NCI-H345 treated with DMSO at 0.1 percent for 48 hours (cell line): ENCODE measurements at regions not wholly inside any gene's neighbourhood (a gene's known extent, or its start where the extent isn't known, plus 50 kb on each side); places are given as distances from the start of the nearest gene placed in this dataset.
"Not testable (repeated sequence)": the region's sequence is repeated elsewhere in the genome, so short reads cannot be mapped to it uniquely, and the experiment has no call there.

Experiments used
- DNase-seq: peaks from one replicate; lab custom pipeline; 2025; ENCODE audit not compliant: unreplicated experiment; lab: John Stamatoyannopoulos, UW

DNA sequence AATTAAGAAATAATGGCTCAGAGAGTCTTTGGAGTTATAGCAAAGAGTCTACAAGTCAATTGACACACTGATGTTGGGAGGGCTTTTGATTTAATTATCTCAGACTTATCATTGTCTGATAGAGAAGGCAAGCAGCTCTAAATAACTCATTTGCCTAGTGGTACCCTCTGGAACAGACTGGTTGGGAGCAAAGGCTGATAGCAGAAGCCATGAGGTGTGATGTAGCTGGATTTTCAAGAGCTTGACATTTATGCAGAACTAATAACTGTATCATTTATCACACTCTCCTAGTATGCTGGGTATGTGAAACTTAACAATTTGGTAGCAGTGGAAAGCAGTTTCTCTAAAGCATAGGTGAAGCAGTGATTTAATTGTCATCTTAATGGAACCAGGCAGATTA is 380.6 kb downstream of the TENT5A start:
- no peak for DNase-seq

DNA sequence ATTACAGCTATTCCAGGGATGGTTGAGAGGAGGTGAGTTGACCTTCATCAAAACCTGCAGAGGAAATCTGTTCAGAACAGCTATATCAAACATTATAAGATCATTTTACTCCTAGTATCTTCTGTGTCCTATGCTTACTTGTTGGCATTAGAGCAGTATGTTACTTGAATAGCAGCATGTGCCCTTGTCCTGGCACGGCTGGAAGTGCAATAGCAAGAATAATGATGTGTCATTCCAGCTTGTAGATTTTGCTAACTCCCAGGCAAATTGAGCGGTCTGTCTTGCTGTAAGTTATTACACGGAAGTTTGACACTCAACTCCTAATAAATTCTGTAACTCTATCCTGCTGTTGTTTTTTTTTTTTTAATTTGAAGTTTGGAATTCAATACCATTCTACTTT is 385.5 kb downstream of the TENT5A start:
- DNase-seq, result no peak

DNA sequence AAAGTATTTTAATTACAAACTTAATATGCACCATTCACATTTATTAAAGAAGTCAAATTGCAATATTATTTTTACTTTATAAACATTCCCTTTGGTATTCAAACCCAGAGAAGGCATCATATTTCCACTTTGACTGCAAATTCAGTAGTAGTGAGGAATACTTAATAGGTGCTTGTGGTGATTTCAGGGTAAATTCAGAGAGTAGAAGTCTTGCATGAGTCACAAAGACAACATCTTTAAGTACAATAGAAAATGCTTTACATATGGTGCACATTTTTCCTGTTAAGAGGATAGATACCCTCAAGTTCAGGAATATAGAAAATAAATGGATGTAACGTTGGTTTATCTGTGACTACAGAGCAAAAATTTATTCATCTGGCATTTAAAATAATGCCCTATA is 390.2 kb downstream of the TENT5A start:
- no peak for DNase-seq

DNA sequence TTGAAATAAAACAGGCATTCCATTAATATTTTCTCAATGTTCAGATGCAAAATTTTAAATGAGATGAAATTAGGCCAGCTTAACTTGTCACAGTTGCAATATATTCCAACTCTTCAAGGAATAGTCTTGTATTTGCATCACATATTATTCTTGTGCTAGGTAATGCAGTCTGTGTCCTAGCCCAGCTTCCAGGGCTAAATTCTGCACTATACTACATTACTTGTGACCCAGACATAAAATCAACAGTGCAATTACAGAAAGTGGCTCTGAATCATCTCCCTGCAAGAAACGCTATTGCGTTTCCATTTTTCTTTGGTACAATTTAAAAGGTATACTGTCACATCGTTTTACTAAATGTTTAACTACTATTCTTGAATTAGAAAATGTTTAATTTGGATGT is 399.2 kb downstream of the TENT5A start:
- no peak for DNase-seq

DNA sequence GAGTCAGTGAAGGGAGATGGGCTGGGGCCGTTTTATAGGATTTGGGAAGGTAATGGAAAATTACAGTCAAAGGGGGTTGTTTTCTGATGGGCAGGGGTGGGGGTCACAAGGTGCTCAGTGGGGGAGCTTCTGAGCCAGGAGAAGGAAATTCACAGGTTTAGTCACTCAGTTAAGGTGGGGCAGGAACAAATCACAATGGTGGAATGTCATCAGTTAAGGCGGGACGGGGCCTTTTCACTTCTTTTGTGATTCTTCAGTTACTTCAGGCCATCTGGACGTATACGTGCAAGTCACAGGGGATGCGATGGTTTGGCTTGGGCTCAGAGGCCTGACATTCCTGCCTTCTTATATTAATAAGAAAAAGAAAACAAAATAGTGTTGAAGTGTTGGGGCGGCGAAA is 408.5 kb downstream of the TENT5A start:
- not testable (repeated sequence) for DNase-seq

DNA sequence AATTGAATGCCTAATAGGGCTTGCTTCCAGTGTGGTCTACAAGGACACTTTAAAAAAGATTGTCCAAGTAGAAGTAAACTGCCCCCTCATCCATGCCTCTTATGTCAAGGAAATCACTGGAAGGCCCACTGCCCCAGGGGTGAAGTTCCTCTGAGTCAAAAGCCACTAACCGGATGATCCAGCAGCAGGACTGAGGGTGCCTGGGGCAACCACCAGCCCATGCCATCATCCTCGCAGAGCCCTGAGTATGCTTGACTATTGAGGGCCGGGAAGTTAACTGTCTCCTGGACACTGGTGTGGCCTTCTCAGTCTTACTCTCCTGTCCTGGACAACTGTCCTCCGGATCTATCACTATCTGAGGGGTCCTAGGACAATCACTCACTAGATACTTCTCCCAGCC is 411.5 kb downstream of the TENT5A start:
- DNase-seq, result no peak

DNA sequence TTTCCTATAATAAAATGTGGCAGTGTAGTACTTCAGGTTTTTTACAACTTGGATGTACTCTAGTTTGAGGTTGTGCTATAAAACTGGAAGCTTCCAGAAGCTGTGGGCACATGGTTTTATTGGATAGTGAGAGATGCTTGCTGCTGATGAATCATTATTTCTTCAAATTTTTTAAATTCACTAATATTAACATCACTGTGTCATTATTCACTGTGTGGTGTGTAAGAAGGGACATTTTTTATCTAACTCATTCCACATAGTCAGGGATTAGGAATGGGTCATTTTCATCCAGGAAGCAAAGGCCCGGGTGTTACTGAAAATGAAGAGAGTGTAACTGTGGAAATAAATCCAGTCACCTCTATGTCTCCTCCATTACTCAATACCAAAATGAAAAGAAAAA is 421.0 kb downstream of the TENT5A start:
- DNase-seq, result no peak

DNA sequence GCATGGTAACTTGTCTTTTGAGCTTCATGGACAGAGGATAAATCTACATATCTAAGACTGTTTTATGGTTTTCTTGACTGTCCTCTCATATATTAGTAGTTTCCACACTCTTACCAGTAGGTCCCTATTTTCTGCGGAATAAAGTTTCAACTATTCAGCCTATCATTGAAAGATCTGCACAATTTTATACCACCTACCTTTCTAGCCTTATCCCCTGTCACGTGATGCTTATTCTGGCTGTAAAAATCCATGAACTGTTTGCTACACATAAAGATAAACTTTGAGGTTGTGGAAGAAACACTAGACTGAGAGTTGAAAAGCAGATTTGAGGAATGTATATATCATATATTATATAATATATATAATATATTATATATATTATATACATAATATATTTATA is 423.8 kb downstream of the TENT5A start:
- DNase-seq, result no peak

DNA sequence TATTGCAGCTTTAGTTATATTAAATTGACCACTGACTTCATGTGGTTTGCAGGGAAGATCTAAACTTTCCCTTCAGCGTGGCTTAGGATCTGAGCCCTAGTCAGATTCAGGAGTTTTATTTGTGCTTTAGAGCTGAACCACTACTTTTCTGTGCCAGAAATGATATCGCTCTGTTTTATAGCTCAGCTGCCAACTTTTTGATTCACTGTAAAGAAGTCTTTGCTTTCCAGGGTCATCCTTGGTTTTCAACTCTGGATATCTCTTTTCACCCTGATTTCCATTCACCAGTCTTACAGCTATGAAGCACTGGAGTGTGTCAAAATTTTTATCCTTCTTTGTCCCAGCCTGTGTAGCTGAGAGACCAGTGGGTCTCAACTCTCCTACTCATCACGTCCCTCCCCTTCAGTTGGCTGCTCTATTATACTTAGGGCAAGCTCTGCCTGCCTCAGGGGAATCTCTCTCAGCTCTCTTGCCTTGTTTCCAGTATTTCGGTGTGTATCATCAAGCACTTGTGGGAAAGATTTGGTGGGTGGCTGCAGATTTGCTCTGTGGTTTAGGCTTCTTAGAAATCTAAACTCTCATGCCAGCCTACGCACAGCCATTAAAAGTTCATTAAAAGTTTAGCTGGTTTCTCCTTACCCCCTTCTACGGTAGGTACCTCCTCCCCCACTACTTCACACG is 425.5 kb downstream of the TENT5A start:
- DNase-seq, result no peak

DNA sequence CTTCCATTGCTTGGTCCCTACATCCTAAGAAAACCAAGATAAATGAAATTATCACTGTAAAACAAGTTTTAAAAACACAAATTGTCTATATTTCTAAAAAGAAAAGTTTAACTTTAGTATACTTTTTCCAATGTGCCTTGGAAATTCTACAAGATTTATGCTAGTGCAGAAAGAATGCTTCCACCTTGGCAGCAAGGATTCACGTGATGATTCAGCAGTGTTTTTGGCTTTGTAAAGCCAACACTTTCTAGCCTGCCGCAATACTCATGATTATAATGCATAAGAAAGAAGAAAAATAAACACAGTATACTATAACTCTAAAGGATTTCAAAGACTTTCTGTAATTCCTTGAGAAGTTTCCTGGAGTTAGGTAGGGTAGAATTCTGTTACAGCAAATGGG is 442.7 kb downstream of the TENT5A start:
- no peak for DNase-seq

DNA sequence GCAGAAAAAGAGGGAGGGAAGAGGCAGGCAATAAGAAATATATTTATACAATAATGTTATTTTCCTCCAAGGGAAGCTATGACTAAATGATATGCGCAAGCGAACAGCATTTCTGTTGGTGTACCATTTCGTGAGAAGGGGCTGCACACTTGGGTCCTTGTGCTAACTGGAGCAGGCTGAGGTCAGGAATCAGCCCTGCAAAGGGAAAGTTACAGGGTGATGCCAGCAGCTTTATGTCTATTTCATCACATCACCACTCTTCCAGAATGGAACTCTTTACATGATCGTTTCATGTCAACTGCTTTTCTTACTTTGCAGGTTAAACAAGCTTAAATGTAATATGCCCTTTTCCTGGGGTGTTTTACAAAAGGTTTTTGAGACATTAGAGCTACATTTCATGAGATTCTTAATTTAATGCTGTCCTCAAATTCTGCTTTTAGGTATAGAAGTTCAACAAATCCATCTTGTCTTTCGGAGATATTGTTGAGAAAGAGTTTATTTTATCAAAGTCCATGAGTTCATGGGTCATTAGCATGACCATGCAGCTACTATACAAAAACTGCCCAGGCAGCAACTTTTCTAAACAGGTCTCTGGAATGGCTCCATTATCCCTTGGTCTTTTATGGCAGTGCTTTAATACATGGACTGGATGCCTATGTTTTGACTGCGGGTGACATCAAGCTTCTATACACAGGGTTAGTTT is 443.8 kb downstream of the TENT5A start:
- no peak for DNase-seq

DNA sequence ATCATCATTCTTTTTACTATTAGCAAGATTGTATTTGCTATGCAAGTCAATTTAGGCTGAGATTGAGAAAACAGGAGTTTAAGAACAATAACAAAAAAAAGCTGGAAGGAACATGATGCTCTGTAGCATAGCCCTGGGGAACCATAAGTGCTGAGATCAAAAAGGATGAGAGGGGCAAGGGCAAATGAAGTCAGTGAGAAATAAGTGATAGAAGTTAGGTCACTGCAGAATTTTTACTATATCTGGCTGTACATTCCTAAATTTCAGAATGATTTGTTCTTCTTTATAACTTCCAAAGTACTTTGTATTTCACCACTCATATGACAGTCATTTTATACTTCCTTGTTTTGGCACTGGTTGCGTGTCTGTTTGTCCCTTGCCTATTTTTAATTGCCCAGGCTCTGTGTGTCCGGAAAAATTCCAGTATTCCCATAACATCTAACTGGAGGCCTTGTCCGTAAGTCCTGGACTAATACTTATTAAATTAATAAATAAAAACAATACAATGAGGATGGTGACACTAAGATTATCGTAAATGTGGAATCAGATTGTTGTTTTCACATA is 444.7 kb downstream of the TENT5A start:
- DNase-seq, result no peak

DNA sequence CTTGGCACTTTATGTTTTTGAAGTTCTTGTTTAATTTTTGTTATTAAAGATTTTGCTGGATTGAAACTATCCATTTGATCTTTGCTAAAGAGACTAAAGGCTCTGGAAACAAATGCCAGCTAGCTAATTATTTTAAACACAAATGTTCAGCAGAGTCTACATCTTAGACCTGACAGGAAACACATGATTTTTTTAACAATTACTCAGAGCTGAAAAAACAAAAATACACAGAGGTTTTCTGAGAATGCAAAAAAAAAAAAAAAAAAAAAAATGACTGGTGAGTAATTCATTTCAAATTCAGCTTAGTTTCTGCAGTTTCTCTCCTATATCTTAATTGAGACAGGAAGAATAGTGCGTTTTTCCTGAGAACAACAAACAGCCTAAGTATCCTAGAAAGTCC is 448.0 kb downstream of the TENT5A start:
- DNase-seq, result no peak

DNA sequence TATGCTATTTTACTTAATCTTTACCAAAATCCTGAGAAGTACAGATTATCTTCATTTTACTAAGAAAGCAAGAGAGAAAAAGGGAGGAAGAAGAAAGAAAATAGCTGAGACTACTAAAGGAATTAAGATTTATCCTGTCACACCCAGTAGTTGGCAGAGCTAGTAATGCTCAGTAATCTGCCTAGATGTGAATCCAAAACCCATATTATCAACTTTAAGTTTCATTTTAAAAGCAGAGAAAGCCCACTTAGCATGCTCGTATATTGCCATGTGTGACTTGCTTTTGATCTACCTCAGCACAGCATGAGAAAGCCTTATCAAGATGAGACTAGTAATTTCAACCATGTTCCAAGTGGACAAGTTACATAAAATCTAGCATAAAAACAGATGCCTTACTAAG is 451.5 kb downstream of the TENT5A start:
- DNase-seq, result no peak

DNA sequence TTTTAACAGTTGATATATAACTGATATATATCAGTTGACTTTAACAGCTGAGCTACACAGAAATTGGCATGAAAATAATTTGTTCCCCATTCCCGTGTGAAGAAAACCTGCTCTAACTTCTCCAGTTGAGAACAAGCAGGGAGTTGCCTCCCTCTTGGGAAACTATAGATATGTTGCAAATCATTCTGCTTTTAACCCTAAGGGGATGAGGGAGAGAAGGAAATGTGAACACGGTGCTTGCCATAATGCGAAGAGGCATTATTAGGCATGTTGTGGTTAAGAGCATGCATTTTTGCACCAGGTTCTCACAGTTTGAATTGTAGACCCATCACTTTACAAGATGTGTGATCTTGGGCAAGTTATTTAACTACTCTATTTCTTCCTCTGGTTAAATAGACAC is 453.7 kb downstream of the TENT5A start:
- DNase-seq, result no peak

DNA sequence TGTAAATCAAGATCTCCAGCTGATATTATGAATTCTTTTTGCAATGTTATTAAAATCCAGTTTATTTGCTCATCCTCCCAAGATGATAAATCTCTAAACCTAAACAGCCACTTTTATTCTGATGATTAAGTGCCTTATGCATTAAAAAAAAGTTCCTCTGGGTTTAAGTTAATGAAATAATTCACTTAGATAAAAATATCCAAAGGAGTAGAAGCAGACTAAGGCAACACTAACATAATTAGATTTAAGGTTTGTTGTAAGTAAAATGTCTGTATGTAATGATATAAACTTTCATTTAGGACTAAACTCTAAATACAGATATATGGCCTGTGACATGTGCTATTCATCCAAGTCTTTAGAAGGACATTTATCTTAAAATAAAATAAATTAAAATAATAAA is 457.2 kb downstream of the TENT5A start:
- DNase-seq, result no peak

DNA sequence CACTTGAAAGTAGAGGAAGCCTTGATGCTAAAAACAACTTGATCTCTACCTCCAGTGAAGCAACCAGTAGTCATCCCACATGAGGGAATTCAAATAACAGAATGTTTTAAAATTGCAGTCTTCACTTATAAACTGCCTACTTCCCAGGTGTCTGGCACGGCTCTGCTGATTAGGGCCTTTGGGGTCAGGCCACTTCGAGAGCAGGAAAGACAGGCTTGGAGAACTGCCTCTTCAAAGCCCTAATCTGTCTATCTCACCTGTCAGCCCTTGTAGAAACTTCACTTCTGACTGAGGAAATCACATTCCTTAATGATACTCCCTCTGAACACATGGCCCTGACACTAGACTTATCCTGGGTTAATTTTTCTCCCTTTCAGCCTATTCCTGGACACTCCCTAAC is 458.6 kb downstream of the TENT5A start:
- DNase-seq, result no peak

DNA sequence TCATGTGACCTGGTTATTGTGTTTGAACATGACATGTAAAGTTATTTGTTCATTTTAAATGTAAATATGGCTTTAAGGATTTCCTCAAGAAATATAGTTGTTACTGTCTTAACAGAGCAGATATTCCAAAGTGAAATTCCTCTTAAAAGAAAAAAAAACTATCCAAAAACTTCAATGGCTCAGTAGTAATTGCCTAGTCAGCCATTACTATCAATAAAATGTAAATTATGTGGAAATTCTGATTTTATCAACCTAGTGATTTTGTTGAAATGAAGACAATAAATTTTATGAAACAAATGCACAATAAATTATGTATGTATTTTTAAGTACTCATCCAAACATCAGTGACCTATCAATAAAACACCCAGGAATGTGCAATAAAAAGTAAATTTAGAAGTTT is 463.3 kb downstream of the TENT5A start:
- no peak for DNase-seq

DNA sequence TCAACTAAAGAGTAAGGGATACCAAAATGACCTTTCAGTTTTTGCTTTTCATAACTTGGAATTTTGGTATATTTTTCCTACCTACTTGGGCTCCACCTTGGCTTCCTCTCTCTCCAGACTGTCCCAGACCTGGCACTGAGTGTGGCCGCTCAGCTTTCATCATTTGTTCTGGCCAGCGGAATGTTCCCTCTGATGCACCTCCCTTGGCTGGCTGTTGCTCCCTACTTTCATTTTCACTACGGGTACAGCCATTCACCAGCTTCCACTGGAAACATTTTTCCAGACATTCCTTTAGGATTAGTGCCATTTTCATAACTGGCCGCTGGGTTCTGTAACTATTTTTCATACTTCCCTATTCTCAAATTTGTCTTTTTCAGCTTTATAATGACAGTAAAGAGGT is 487.4 kb downstream of the TENT5A start:
- no peak for DNase-seq

DNA sequence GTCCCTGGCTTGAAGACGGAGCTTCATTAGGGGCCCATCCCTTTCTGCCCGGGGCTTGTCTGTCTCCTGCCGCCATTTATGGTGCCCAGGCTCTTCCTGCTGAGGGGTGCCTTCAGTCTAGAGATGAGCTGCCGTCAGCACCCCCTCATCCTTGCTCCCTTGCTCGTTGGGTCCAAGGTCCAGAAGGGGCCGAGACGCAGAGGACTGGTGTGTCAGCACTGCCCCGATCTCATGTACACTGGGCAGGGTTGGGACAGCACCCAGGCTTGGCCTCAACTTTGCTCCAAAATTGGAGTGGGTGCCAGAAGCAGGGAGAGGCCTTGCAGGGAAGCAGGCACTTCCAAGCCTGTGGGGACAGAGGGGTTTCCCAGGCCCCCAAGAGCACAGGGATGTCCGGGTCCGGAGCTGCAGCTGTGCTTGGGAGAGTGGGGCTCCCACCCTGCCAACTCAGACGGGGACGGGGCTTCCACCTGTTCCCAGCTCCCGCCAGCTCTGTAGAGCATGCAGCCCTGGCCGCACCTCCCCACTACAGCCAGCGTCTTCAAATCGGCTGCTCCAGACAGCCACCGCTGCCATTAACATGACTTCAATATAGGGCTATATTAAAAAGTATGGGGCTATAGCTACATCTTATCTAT is 488.8 kb downstream of the TENT5A start:
- DNase-seq, result no peak

DNA sequence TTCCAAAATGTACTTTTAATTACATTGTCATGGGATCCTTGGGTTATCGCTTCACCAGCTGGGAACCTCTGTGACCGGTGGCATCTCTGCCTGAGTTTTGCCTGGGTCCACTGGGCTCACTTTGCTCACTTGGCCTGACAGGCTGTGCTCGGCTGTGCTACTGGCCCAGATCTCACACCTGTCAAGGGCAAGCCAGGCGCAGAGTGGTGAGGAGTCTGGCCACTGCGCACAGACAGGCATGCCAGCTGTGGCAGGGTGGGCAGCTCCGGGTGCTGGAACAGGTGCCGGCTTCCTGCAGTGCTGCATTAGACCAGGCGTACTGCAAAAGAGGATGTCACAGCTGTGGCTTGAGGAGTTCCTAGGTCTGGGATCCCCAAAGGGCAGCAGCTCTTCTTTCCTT is 489.8 kb downstream of the TENT5A start:
- no peak for DNase-seq

DNA sequence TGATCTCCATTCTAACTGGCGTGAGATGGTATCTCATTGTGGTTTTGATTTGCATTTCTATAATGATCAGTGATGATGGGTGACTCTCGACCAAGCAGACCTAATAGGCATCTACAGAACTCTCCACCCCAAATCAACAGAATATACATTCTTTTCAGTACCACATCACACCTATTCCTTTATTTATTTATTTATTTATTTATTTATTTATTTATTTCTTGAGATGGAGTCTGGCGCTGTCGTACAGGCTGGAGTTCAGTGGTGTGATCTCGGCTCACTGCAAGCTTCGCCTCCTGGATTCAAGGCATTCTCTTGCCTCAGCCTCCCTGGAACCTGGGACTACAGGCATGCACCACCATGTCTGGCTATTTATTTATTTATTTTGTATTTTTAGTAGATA is 496.3 kb downstream of the TENT5A start:
- DNase-seq, result not testable (repeated sequence)
